IMR-90 (cell line): ENCODE measurements at regions not wholly inside any gene's neighbourhood (a gene's known extent, or its start where the extent isn't known, plus 50 kb on each side); places are given as distances from the start of the nearest gene placed in this dataset.

Experiments used
- ATAC-seq: fragments of 200-7000 bp; cut with Tn5 transposase; 2 replicates; pipeline ENCODE4 v1.9.1; 2020; ENCODE audit warnings: low read depth, mild to moderate bottlenecking, moderate library complexity
- BruUV-seq: library from RNA; stranded (reverse); fragments of 400-500 nt; replicated peaks from 2 replicates; lab custom pipeline; 2021; lab: Mats Ljungman, UMichigan
- CTCF ChIA-PET: fragments of 300-600 bp; formaldehyde crosslinking; extraction: SDS; loops from one replicate; lab custom pipeline; 2021; ENCODE audit warnings: antibody characterized with exemption; lab: Yijun Ruan, JAX
- POLR2A ChIA-PET: fragments of 300-600 bp; sonication (Branson Sonifier 250); formaldehyde crosslinking; loops from one replicate; lab custom pipeline; 2022; ENCODE audit warnings: antibody characterized with exemption; ENCODE audit not compliant: unreplicated experiment; lab: Charles Lee
- DNase-seq: peaks from one replicate; pipeline ENCODE4 v3.0.0; 2013
- H2AFZ ChIP-seq: replicated peaks from 2 replicates; pipeline ENCODE3; 2013; ENCODE audit warnings: low read length, mild to moderate bottlenecking; ENCODE audit not compliant: poor library complexity
- H2AK5ac ChIP-seq: 2 replicates; pipeline ENCODE4 v1.6.1; 2013; ENCODE audit warnings: low read depth, low read length, inconsistent platforms
- H2AK9ac ChIP-seq: replicated peaks from 2 replicates; pipeline ENCODE3; 2013; ENCODE audit warnings: mild to moderate bottlenecking, low read depth, low read length, moderate library complexity; ENCODE audit not compliant: poor library complexity
- H2BK120ac ChIP-seq: 2 replicates; pipeline ENCODE4 v1.6.1; 2013; ENCODE audit warnings: low read depth, low read length, inconsistent platforms
- H2BK15ac ChIP-seq: 3 replicates; pipeline ENCODE4 v1.6.1; 2013; ENCODE audit warnings: low read depth, low read length, inconsistent platforms
- H2BK20ac ChIP-seq: 2 replicates; pipeline ENCODE4 v1.6.1; 2013; ENCODE audit warnings: low read depth, mild to moderate bottlenecking, inconsistent platforms, low read length, moderate library complexity
- H2BK5ac ChIP-seq: 2 replicates; pipeline ENCODE4 v1.6.1; 2013; ENCODE audit warnings: mild to moderate bottlenecking, low read depth, low read length, inconsistent platforms; ENCODE audit not compliant: poor library complexity, severe bottlenecking
- H3K14ac ChIP-seq: replicated peaks from 2 replicates; pipeline ENCODE4 v1.6.1; 2013; ENCODE audit warnings: low read depth, low read length, inconsistent platforms
- H3K18ac ChIP-seq: 2 replicates; pipeline ENCODE4 v1.6.1; 2013; ENCODE audit warnings: low read depth, low read length, control low read depth
- H3K23ac ChIP-seq: 2 replicates; pipeline ENCODE4 v1.6.1; 2013; ENCODE audit warnings: low read depth, low read length, inconsistent platforms
- H3K27ac ChIP-seq: 2 replicates; pipeline ENCODE4 v1.5.1; 2013; ENCODE audit warnings: mild to moderate bottlenecking, control low read depth, low read length; ENCODE audit not compliant: insufficient read depth
- H3K27me3 ChIP-seq: 2 replicates; pipeline ENCODE4 v1.6.1; 2013; ENCODE audit warnings: low read length; ENCODE audit not compliant: control insufficient read depth, insufficient read depth
- H3K36me3 ChIP-seq: 2 replicates; pipeline ENCODE4 v1.6.1; 2013; ENCODE audit warnings: low read length, mixed read lengths; ENCODE audit not compliant: control insufficient read depth, insufficient read depth
- H3K4ac ChIP-seq: 2 replicates; pipeline ENCODE4 v1.6.1; 2013; ENCODE audit warnings: low read depth, low read length, inconsistent platforms
- H3K4me1 ChIP-seq: 2 replicates; pipeline ENCODE4 v1.6.1; 2013; ENCODE audit warnings: low read length, mixed read lengths; ENCODE audit not compliant: control insufficient read depth, insufficient read depth
- H3K4me2 ChIP-seq: 2 replicates; pipeline ENCODE4 v1.6.1; 2013; ENCODE audit warnings: low read depth, mild to moderate bottlenecking, control low read depth, low read length, moderate library complexity
- H3K4me3 ChIP-seq: 2 replicates; pipeline ENCODE4 v1.5.1; 2013; ENCODE audit warnings: low read depth, mild to moderate bottlenecking, control low read depth, low read length, moderate library complexity; ENCODE audit not compliant: insufficient read depth
- H3K56ac ChIP-seq: 2 replicates; pipeline ENCODE4 v1.6.1; 2013; ENCODE audit warnings: low read length, inconsistent platforms; ENCODE audit not compliant: insufficient read depth; ENCODE audit errors: extremely low read depth
- H3K79me1 ChIP-seq, 2 experiments: 2 replicates each; pipeline ENCODE4 v1.6.1; 2013; ENCODE audit warnings: low read length in 2 of 2, inconsistent platforms in 1 of 2, low read depth in 1 of 2
- H3K9ac ChIP-seq: 2 replicates; pipeline ENCODE4 v1.6.1; 2013; ENCODE audit warnings: low read depth, low read length, control low read depth
- H3K9me1 ChIP-seq: 2 replicates; pipeline ENCODE4 v1.6.1; 2013; ENCODE audit warnings: low read length, inconsistent platforms; ENCODE audit not compliant: insufficient read depth
- H3K9me3 ChIP-seq: 2 replicates; pipeline ENCODE4 v1.6.1; 2013; ENCODE audit warnings: low read length; ENCODE audit not compliant: control insufficient read depth, insufficient read depth
- H4K20me1 ChIP-seq: 2 replicates; pipeline ENCODE4 v1.6.1; 2013; ENCODE audit warnings: low read length, inconsistent platforms; ENCODE audit not compliant: insufficient read depth
- H4K5ac ChIP-seq: 2 replicates; pipeline ENCODE4 v1.6.1; 2013; ENCODE audit warnings: mild to moderate bottlenecking, low read depth, low read length, control low read depth
- H4K8ac ChIP-seq, 2 experiments: 2 replicates each; pipeline ENCODE4 v1.6.1; 2013; ENCODE audit warnings: low read depth in 2 of 2, low read length in 2 of 2, control low read depth in 1 of 2, inconsistent platforms in 1 of 2
- H4K91ac ChIP-seq: 2 replicates; pipeline ENCODE4 v1.6.1; 2013; ENCODE audit warnings: low read depth, low read length, inconsistent platforms; ENCODE audit not compliant: insufficient read depth
- BHLHE40 ChIP-seq: fragments of 150-350 bp; IDR thresholded peaks from 2 replicates; pipeline ENCODE4 v1.6.1; 2016; ENCODE audit warnings: mild to moderate bottlenecking, low read depth, low read length
- CTCF ChIP-seq: conservative IDR thresholded peaks from 2 replicates; pipeline ENCODE4 v1.5.1; 2012; ENCODE audit warnings: mild to moderate bottlenecking, low read depth, low read length, improper control_type of control experiment
- MAZ ChIP-seq: IDR thresholded peaks from 2 replicates; pipeline ENCODE4 v1.6.1; 2012; ENCODE audit warnings: low read depth, mild to moderate bottlenecking, low read length, improper control_type of control experiment, moderate library complexity, borderline replicate concordance
- NFE2L2 ChIP-seq: fragments of 150-350 bp; IDR thresholded peaks from 2 replicates; pipeline ENCODE4 v1.6.1; 2016; ENCODE audit warnings: low read depth, mild to moderate bottlenecking, low read length
- RCOR1 ChIP-seq: IDR thresholded peaks from 2 replicates; pipeline ENCODE4 v1.6.1; 2012; ENCODE audit warnings: mild to moderate bottlenecking, low read length, improper control_type of control experiment; ENCODE audit not compliant: insufficient replicate concordance
- WGBS, 2 experiments: methylation state at CpG; one replicate each; pipeline versions ENCODE4 v1.1.5 to v1.1.7; 2013; ENCODE audit warnings: missing lambda C conversion rate in 2 of 2; ENCODE audit not compliant: insufficient read length in 1 of 2; ENCODE audit errors: extremely low coverage in 2 of 2; 5-methylcytosine and 5-hydroxymethylcytosine counted together
- dilution Hi-C: fragments of 300-500 bp; cut with HindIII; formaldehyde crosslinking; loops from one replicate; pipeline ENCODE4 v1.14.3; 2018; ENCODE audit warnings: low sequenced_read_pairs; ENCODE audit not compliant: unreplicated experiment
- in situ Hi-C: fragments of 300-500 bp; cut with MboI; formaldehyde crosslinking; loops from 3 replicates; pipeline ENCODE4 v1.14.3; 2019; ENCODE audit warnings: low sequenced_read_pairs, inconsistent platforms, mixed read lengths
- intact Hi-C: fragments of 100-400 bp; cut with micrococcal nuclease; formaldehyde crosslinking; loops from 2 replicates; pipeline ENCODE4 v1.10.0; 2022

- no peak overlapping the region for H2BK120ac ChIP-seq
- H3K27me3 ChIP-seq = no peaks in the 10 kb centered on the region
- H2AK9ac ChIP-seq = no peak overlapping the region
- no peaks in the 10 kb centered on the region for H4K20me1 ChIP-seq
- TF ChIP-seq NFE2L2 = no peak
- no peak for TF ChIP-seq MAZ
- no peak for TF ChIP-seq RCOR1
- no peak for TF ChIP-seq CTCF
- TF ChIP-seq BHLHE40 = no peak
- H4K8ac ChIP-seq = no peak overlapping the region
- no peak overlapping the region for H3K27ac ChIP-seq
- H3K36me3 ChIP-seq = no peaks in the 10 kb centered on the region
- in situ Hi-C loops (no loop called here), dilution Hi-C loops (no loop called here), intact Hi-C loops (no loop called here)
- H2AK5ac ChIP-seq = no peak overlapping the region
- H4K5ac ChIP-seq = no peak overlapping the region
- no peak overlapping the region for H3K9ac ChIP-seq
- CTCF ChIA-PET = no interaction called here
- H3K9me1 ChIP-seq = no peaks in the 10 kb centered on the region
- H2BK15ac ChIP-seq = no peak overlapping the region
- H3K23ac ChIP-seq = no peak overlapping the region
- no peak for ATAC-seq
- no peaks in the 10 kb centered on the region for H3K9me3 ChIP-seq
- POLR2A ChIA-PET = no interaction called here
- no peak overlapping the region for H3K4ac ChIP-seq
- no peak overlapping the region for H2AFZ ChIP-seq
- BruUV-seq = no TSS peak
- DNase-seq = no peak
- no peak overlapping the region for H2BK5ac ChIP-seq
- H3K14ac ChIP-seq = no peak overlapping the region
- no peak overlapping the region for H3K4me2 ChIP-seq
- no peaks in the 10 kb centered on the region for H3K79me1 ChIP-seq
- H3K4me3 ChIP-seq = no peak overlapping the region
- H2BK20ac ChIP-seq = no peak overlapping the region
- no peaks in the 10 kb centered on the region for H3K4me1 ChIP-seq
- H4K91ac ChIP-seq = no peak overlapping the region
- 60% methylated on average over 1 of the region's 11 CpGs; no CpG with 5 or more reads in 1 of the 2 experiments for WGBS, 2 experiments
- no peak overlapping the region for H3K56ac ChIP-seq
- no peak overlapping the region for H3K18ac ChIP-seq
Observed at GRCh38 chr9:89776795-89777525, 172.1 kb downstream of the GADD45G start.
